ENCODE measurements at regions not wholly inside any gene's neighbourhood (a gene's known extent, or its start where the extent isn't known, plus 50 kb on each side); places are given as distances from the start of the nearest gene placed in this dataset.
"Not testable (repeated sequence)": the region's sequence is repeated elsewhere in the genome, so short reads cannot be mapped to it uniquely, and the experiment has no call there.

- Mint-ChIP-seq H3K36me3 (no peaks in the 10 kb centered on the region), H3K27ac (no peak overlapping the region), H3K4me3 (no peak overlapping the region), H3K27me3 (peaks cover 4% of the 10 kb centered on the region), H3K4me1 (ENCODE audit: low read depth) (no peaks in the 10 kb centered on the region), H3K9me3 (ENCODE audit: low read depth) (no peaks in the 10 kb centered on the region)
These were observed 443.4 kb downstream of the NYAP2 start for GRCh38 chr2:225842939-225843338.

- H3K9me3 Mint-ChIP-seq (ENCODE audit: low read depth) = no peaks in the 10 kb centered on the region
- no peaks in the 10 kb centered on the region for H3K36me3 Mint-ChIP-seq
- no peak overlapping the region for H3K27ac Mint-ChIP-seq
- no peak overlapping the region for H3K4me3 Mint-ChIP-seq
- H3K4me1 Mint-ChIP-seq (ENCODE audit: low read depth) = no peaks in the 10 kb centered on the region
- H3K27me3 Mint-ChIP-seq = peaks cover 4% of the 10 kb centered on the region
These were observed 441.8 kb downstream of the NYAP2 start for GRCh38 chr2:225841314-225841713.

GRCh38 chr2:225837328-225837727 lies 437.8 kb downstream of the NYAP2 start:
- peaks cover 10% of the 10 kb centered on the region for H3K27me3 Mint-ChIP-seq
- no peak overlapping the region for H3K4me3 Mint-ChIP-seq
- H3K9me3 Mint-ChIP-seq (ENCODE audit: low read depth) = no peaks in the 10 kb centered on the region
- no peaks in the 10 kb centered on the region for H3K4me1 Mint-ChIP-seq (ENCODE audit: low read depth)
- no peaks in the 10 kb centered on the region for H3K36me3 Mint-ChIP-seq
- no peak overlapping the region for H3K27ac Mint-ChIP-seq

GRCh38 chr2:225824748-225825449 lies 425.4 kb downstream of the NYAP2 start:
- Mint-ChIP-seq H3K9me3 (ENCODE audit: low read depth) (peaks cover 5% of the 10 kb centered on the region), H3K4me1 (ENCODE audit: low read depth) (no peaks in the 10 kb centered on the region), H3K27ac (no peak overlapping the region), H3K4me3 (no peak overlapping the region), H3K36me3 (no peaks in the 10 kb centered on the region), H3K27me3 (peaks cover 8% of the 10 kb centered on the region)

GRCh38 chr2:225821351-225821750 lies 421.8 kb downstream of the NYAP2 start:
- H3K36me3 Mint-ChIP-seq = no peaks in the 10 kb centered on the region
- peaks cover 8% of the 10 kb centered on the region for H3K27me3 Mint-ChIP-seq
- H3K9me3 Mint-ChIP-seq (ENCODE audit: low read depth) = no peaks in the 10 kb centered on the region
- H3K27ac Mint-ChIP-seq = no peak overlapping the region
- H3K4me3 Mint-ChIP-seq = no peak overlapping the region
- no peaks in the 10 kb centered on the region for H3K4me1 Mint-ChIP-seq (ENCODE audit: low read depth)

- Mint-ChIP-seq H3K27me3 (peaks cover 8% of the 10 kb centered on the region), H3K4me3 (no peak overlapping the region), H3K4me1 (ENCODE audit: low read depth) (no peaks in the 10 kb centered on the region), H3K27ac (no peak overlapping the region), H3K36me3 (no peaks in the 10 kb centered on the region), H3K9me3 (ENCODE audit: low read depth) (no peaks in the 10 kb centered on the region)
These were observed 421.3 kb downstream of the NYAP2 start for GRCh38 chr2:225820826-225821225.

- H3K27me3 Mint-ChIP-seq = peaks cover 6% of the 10 kb centered on the region
- no peak overlapping the region for H3K4me3 Mint-ChIP-seq
- no peak overlapping the region for H3K27ac Mint-ChIP-seq
- H3K9me3 Mint-ChIP-seq (ENCODE audit: low read depth) = no peaks in the 10 kb centered on the region
- no peaks in the 10 kb centered on the region for H3K4me1 Mint-ChIP-seq (ENCODE audit: low read depth)
- H3K36me3 Mint-ChIP-seq = no peaks in the 10 kb centered on the region
These were observed 415.0 kb downstream of the NYAP2 start for GRCh38 chr2:225814554-225814953.

GRCh38 chr2:225806105-225806504 lies 406.6 kb downstream of the NYAP2 start:
- Mint-ChIP-seq H3K4me3 (no peak overlapping the region), H3K36me3 (no peaks in the 10 kb centered on the region), H3K27me3 (no peaks in the 10 kb centered on the region), H3K27ac (no peak overlapping the region), H3K4me1 (ENCODE audit: low read depth) (no peaks in the 10 kb centered on the region), H3K9me3 (ENCODE audit: low read depth) (no peaks in the 10 kb centered on the region)

GRCh38 chr2:225802076-225802475 lies 402.6 kb downstream of the NYAP2 start:
- not testable (repeated sequence) for H3K27me3 Mint-ChIP-seq; H3K4me1 Mint-ChIP-seq (ENCODE audit: low read depth); H3K36me3 Mint-ChIP-seq; H3K9me3 Mint-ChIP-seq (ENCODE audit: low read depth); H3K27ac Mint-ChIP-seq; H3K4me3 Mint-ChIP-seq

GRCh38 chr2:225797394-225797793 lies 397.9 kb downstream of the NYAP2 start:
- Mint-ChIP-seq H3K36me3 (no peaks in the 10 kb centered on the region), H3K4me1 (ENCODE audit: low read depth) (no peaks in the 10 kb centered on the region), H3K27ac (no peak overlapping the region), H3K27me3 (peaks cover 3% of the 10 kb centered on the region), H3K4me3 (no peak overlapping the region), H3K9me3 (ENCODE audit: low read depth) (no peaks in the 10 kb centered on the region)

GRCh38 chr2:225794652-225795400 lies 395.3 kb downstream of the NYAP2 start:
- Mint-ChIP-seq H3K27ac (no peak overlapping the region), H3K9me3 (ENCODE audit: low read depth) (no peaks in the 10 kb centered on the region), H3K4me3 (no peak overlapping the region), H3K36me3 (no peaks in the 10 kb centered on the region), H3K4me1 (ENCODE audit: low read depth) (no peaks in the 10 kb centered on the region), H3K27me3 (peaks cover 4% of the 10 kb centered on the region)

- H3K4me1 Mint-ChIP-seq (ENCODE audit: low read depth) = no peaks in the 10 kb centered on the region
- no peaks in the 10 kb centered on the region for H3K36me3 Mint-ChIP-seq
- H3K9me3 Mint-ChIP-seq (ENCODE audit: low read depth) = no peaks in the 10 kb centered on the region
- no peak overlapping the region for H3K4me3 Mint-ChIP-seq
- H3K27ac Mint-ChIP-seq = no peak overlapping the region
- H3K27me3 Mint-ChIP-seq = peaks cover 4% of the 10 kb centered on the region
These were observed 394.4 kb downstream of the NYAP2 start for GRCh38 chr2:225793736-225794550.

GRCh38 chr2:225788571-225789094 lies 389.1 kb downstream of the NYAP2 start:
- H3K4me1 Mint-ChIP-seq (ENCODE audit: low read depth) = no peaks in the 10 kb centered on the region
- peaks cover 4% of the 10 kb centered on the region for H3K9me3 Mint-ChIP-seq (ENCODE audit: low read depth)
- no peak overlapping the region for H3K27ac Mint-ChIP-seq
- no peaks in the 10 kb centered on the region for H3K36me3 Mint-ChIP-seq
- no peak overlapping the region for H3K4me3 Mint-ChIP-seq
- peaks cover 12% of the 10 kb centered on the region for H3K27me3 Mint-ChIP-seq

- H3K4me1 Mint-ChIP-seq (ENCODE audit: low read depth) = no peaks in the 10 kb centered on the region
These were observed 388.0 kb downstream of the NYAP2 start for GRCh38 chr2:225787497-225787896.

GRCh38 chr2:225781991-225782390 lies 382.5 kb downstream of the NYAP2 start:
- peaks cover 4% of the 10 kb centered on the region for H3K9me3 Mint-ChIP-seq (ENCODE audit: low read depth)
- peaks cover 7% of the 10 kb centered on the region for H3K27me3 Mint-ChIP-seq
- no peaks in the 10 kb centered on the region for H3K36me3 Mint-ChIP-seq
- no peaks in the 10 kb centered on the region for H3K4me1 Mint-ChIP-seq (ENCODE audit: low read depth)
- H3K4me3 Mint-ChIP-seq = no peak overlapping the region
- no peak overlapping the region for H3K27ac Mint-ChIP-seq

More at GRCh38 chr2:225787497-225787896, 388.0 kb downstream of the NYAP2 start:
- no peaks in the 10 kb centered on the region for H3K36me3 Mint-ChIP-seq
- H3K27ac Mint-ChIP-seq = no peak overlapping the region
- H3K9me3 Mint-ChIP-seq (ENCODE audit: low read depth) = peaks cover 4% of the 10 kb centered on the region
- no peak overlapping the region for H3K4me3 Mint-ChIP-seq
- peaks cover 12% of the 10 kb centered on the region for H3K27me3 Mint-ChIP-seq

Data from activated naive CD8-positive, alpha-beta T cell (primary cell).